ENCODE measurements at regions not wholly inside any gene's neighbourhood (a gene's known extent, or its start where the extent isn't known, plus 50 kb on each side); places are given as distances from the start of the nearest gene placed in this dataset.
A peak's percentile ranks its signal among the peaks of the same experiment; 100 is the strongest.

- DNase-seq (ENCODE audit: low read depth), result no peak
These were observed 1114.1 kb downstream of the ROBO2 start for GRCh38 chr3:78153973-78154372.

DNA sequence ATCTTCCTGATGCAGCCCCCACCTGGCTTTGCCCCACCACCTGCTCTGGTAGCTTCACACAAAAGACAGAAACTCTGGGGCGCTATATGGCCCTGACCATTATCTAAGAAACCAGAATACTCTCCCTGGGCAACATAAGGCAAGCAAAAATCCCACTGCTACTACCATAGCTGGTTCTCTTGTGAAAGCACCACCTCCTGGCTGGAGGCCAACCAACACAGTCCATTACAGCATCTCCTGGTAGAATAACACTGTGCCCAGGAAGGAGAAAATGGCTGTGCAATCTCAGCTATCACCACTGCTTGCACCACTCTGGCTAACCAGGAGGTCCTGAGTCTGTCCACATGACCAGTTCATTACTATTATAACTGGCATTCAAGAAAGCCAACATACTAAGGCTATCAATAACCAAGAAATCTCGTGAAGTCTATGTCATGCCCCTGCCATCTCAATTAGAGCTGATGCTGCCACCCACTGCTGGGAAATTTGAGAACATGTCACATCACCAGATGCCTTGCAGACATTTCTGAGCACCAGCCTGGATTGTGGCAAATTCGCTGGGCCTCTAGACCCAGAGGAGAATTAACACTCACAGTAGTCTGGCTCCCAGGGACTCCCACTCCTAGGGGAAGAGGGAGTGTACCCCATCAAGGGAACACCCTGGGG lies 1114.8 kb downstream of the ROBO2 start:
- DNase-seq (ENCODE audit: low read depth), result no peak

DNA sequence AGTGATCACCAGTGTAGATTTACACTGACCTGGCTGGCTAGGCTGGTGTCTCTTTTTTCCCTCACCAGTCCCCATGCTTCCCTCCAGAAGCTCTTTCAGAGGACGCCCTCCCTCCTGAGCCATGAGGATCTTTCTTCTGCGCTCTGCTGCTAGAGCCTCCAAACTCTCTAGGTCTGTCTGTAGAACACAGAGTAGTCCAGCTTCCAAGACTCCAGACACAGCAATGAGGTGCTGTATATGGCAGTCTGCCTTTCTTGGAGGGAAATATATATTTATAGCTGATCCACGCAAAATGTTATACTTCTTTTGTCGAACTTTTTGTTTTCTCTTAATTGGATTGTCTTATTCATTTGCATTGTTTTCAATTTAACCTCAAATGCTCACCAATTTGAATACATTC lies 1121.8 kb downstream of the ROBO2 start:
- DNase-seq (ENCODE audit: low read depth), result no peak

DNA sequence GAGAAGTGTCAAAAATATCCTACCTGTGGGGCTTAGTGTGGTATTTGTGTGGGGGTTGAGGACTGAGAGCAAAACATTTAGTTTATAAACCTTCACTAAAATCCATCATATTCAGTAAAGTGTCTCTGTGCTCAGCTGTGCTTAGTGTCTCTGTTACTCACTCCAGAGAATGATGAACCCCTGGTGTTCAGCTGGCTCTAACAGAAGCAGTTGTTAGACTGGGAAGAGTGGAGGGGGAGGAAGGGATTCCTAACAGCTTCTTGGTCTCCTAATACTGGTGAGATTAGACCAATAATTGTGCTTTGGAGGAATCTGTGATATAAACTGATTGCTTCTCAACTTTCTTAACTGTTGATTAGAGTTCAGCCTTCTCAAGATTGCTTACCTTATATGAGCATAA lies 1123.5 kb downstream of the ROBO2 start:
- DNase-seq (ENCODE audit: low read depth), result no peak

- no peak for DNase-seq (ENCODE audit: low read depth)
These were observed 1126.0 kb downstream of the ROBO2 start for GRCh38 chr3:78165876-78166275.

- no peak for DNase-seq (ENCODE audit: low read depth)
These were observed 1134.9 kb downstream of the ROBO2 start for GRCh38 chr3:78174821-78175220.

GRCh38 chr3:78176869-78177268 lies 1137.0 kb downstream of the ROBO2 start:
- no peak for DNase-seq (ENCODE audit: low read depth)

GRCh38 chr3:78177780-78178179 lies 1137.9 kb downstream of the ROBO2 start:
- DNase-seq (ENCODE audit: low read depth), result no peak

GRCh38 chr3:78178209-78178608 lies 1138.3 kb downstream of the ROBO2 start:
- no peak for DNase-seq (ENCODE audit: low read depth)

GRCh38 chr3:78178740-78179363 lies 1139.0 kb downstream of the ROBO2 start:
- no peak for DNase-seq (ENCODE audit: low read depth)

DNA sequence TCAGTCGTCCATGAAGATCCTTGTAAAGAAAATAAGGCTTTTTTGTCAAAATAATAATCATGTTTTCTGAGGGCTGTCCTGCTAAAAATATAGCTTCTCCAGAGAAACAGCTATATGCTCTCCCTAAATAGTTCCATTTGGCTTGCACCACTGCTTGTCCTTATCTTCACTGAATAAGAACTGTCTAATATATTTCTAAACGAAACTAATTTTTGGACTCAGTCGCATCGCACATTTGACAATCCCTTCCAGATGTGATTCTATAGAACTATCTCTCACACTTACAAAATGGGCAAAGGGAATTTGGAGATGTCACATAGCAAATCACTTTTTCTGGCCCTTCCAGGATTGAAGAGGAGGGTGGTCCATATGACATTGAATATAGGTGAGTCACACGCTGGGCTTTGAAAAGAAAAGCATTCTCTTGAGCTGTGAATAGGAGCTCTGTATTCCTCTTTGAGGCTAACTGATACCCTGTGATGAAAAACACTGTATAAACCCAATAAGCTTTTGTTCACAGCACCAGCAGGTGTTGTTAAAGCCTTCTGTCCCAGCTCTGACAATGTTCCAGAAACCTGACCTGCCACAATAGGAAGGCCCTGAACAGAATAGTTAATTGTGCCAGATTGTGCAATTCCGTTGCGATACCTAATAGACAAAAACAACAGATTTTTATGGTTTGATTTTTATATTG lies 1144.2 kb downstream of the ROBO2 start:
- DNase-seq (ENCODE audit: low read depth), result no peak

DNA sequence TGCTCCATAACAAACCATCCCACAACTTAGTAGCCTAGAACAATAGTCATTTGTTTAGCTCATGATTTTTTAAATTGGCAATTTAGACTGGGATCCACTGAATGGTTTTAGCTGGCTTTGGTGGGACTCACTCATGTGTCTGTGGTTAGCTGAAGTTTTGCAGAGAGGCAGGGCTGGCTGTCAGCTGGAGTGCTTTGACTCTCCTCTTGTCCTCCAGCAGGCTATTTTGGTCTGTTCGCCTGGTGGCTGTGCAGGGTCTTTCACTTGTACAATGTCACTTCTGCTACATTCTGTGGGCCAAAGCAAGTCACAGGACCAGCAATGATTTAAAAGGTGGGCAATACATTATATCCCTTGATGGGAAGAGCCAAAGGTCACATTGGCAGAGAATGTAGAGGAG lies 1146.5 kb downstream of the ROBO2 start:
- no peak for DNase-seq (ENCODE audit: low read depth)

DNA sequence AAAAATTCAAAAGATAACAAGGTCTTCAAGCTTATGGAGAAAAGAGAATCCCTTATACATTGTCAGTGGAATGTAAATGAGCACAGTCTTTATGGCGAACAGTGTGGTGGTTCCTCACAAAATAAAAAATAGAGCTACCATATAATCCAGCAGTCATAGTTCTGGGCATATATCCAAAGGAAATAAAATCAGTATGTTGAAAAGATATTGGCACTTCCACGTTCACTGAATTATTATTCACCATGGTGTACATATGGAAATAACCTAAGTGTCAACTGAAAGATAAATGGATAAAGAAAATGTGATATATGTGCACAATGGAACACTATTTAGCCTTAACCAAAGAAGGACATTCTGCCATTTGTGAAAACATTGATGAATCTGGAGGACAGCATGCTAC lies 1161.2 kb downstream of the ROBO2 start:
- DNase-seq (ENCODE audit: low read depth), result no peak

GRCh38 chr3:78204977-78205376 lies 1165.1 kb downstream of the ROBO2 start:
- DNase-seq (ENCODE audit: low read depth), result peak; percentile 3

DNA sequence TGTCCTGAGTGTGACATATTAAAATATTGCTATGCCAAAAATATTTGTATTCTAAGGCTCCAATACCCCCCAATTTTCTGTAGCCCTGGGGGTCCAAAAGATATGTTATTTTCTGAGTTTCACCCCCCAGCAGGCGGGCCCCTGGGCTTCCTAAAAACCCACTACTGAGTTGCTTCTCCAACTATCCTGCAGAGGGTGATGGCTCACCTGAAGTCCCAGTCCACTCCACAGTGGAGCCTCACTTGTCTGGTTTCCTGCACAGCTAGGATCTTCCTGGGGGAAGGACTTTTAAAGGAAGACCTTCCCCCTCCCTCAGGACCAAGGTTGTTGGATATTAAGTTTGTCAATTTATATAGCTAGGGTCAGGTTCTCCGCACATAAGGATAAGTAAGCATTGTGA lies 1181.4 kb downstream of the ROBO2 start:
- no peak for DNase-seq (ENCODE audit: low read depth)

GRCh38 chr3:78221796-78222195 lies 1181.9 kb downstream of the ROBO2 start:
- no peak for DNase-seq (ENCODE audit: low read depth)

- no peak for DNase-seq (ENCODE audit: low read depth)
These were observed 1195.9 kb downstream of the ROBO2 start for GRCh38 chr3:78235841-78236240.

- DNase-seq (ENCODE audit: low read depth), result no peak
These were observed 1198.9 kb downstream of the ROBO2 start for GRCh38 chr3:78238811-78239210.

GRCh38 chr3:78242724-78243123 lies 1202.8 kb downstream of the ROBO2 start:
- no peak for DNase-seq (ENCODE audit: low read depth)

DNA sequence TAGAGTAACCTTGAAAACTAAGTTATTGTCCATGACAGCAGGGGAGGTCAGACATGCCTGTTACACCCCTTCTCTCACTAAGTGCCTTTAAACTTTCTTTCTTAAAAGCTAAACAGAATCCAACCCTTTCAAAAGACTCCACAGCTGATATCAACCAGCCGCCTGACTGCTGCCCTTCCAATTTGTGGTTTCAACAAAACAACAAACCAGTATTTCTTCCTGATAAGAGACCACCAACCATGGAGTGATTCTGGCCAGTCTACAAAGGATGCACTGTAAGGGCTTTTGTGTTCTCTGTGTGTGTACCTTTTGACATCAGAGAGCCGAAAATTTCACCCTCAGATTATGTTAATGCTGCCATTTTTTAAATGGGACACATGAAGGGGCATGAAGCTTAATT lies 1204.2 kb downstream of the ROBO2 start:
- DNase-seq (ENCODE audit: low read depth), result no peak

DNA sequence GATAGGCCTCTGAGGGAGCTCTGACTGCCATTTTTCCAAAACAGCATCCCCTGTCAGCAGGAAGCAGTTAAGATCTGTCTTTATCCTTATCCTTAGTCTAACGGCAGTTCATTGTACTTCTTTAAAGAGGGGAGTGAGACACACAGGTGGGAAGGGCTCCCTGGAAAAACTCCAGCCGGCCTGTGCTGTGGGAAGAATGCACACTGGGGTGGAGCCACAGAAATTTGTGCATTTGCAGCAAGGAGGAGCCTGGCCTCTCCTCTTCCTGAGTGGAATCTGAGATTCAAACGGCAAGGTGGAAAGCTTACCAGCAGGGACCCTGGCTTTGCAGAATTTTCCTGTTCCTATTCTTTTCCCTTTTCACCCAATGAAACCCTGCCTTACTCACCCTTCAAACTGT lies 1209.4 kb downstream of the ROBO2 start:
- DNase-seq (ENCODE audit: low read depth), result no peak

- DNase-seq (ENCODE audit: low read depth), result no peak
These were observed 1214.0 kb downstream of the ROBO2 start for GRCh38 chr3:78253860-78254259.

- DNase-seq (ENCODE audit: low read depth), result peak; percentile 58
These were observed 1215.5 kb downstream of the ROBO2 start for GRCh38 chr3:78255403-78255802.

DNA sequence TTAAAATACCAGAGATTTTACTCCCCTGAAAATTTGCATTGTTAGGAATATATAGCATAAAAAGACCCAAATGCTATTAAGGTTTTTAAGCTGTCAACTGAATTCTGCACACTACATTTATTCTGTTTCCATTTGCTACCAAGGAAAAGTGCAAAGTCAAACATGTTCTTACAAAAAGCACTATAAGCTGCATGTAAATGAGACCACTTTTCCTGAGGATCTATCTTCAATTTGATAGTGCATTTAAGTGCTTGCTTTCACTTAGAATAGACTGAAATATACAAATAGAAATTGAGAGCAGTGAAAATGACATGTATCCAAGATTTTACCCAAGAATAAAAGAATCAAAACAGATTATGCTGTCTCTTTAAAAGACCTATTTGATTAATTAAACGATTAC lies 1216.2 kb downstream of the ROBO2 start:
- no peak for DNase-seq (ENCODE audit: low read depth)

Measured in GM04504 (cell line).